Stimulated activated CD8-positive, alpha-beta memory T cell treated with anti-CD3 and anti-CD28 coated beads, Interleukin-7, amount 100 ng/mL, for 1 hour (primary cell): ENCODE measurements at regions not wholly inside any gene's neighbourhood (a gene's known extent, or its start where the extent isn't known, plus 50 kb on each side); places are given as distances from the start of the nearest gene placed in this dataset.
"Not testable (repeated sequence)": the region's sequence is repeated elsewhere in the genome, so short reads cannot be mapped to it uniquely, and the experiment has no call there.

ENCODE experiments used
- DNase-seq, 2 donors: peaks; one replicate each; pipeline ENCODE4 v3.0.0-alpha.2; 2020; ENCODE audit warnings: low read depth in 2 of 2

- no peak for DNase-seq
Measured at GRCh38 chr1:194818674-194819073, 1632.3 kb upstream of the B3GALT2 start.

GRCh38 chr1:194816859-194817258 lies 1630.4 kb upstream of the B3GALT2 start:
- DNase-seq = no peak

GRCh38 chr1:194813096-194813495 lies 1626.7 kb upstream of the B3GALT2 start:
- no peak for DNase-seq

- no peak for DNase-seq
Measured at GRCh38 chr1:194809665-194810064, 1623.3 kb upstream of the B3GALT2 start.

GRCh38 chr1:194809215-194809614 lies 1622.8 kb upstream of the B3GALT2 start:
- no peak for DNase-seq

- no peak for DNase-seq
Measured at GRCh38 chr1:194807530-194808220, 1621.3 kb upstream of the B3GALT2 start.

GRCh38 chr1:194802572-194802971 lies 1616.2 kb upstream of the B3GALT2 start:
- DNase-seq = no peak

GRCh38 chr1:194795917-194796593 lies 1609.6 kb upstream of the B3GALT2 start:
- DNase-seq = no peak

GRCh38 chr1:194787001-194787400 lies 1600.6 kb upstream of the B3GALT2 start:
- no peak for DNase-seq

- DNase-seq = no peak
Measured at GRCh38 chr1:194786027-194786426, 1599.6 kb upstream of the B3GALT2 start.

GRCh38 chr1:194776657-194777056 lies 1590.2 kb upstream of the B3GALT2 start:
- no peak for DNase-seq

GRCh38 chr1:194774535-194774934 lies 1588.1 kb upstream of the B3GALT2 start:
- no peak for DNase-seq

GRCh38 chr1:194755241-194755994 lies 1569.0 kb upstream of the B3GALT2 start:
- no peak for DNase-seq

GRCh38 chr1:194738843-194739242 lies 1552.4 kb upstream of the B3GALT2 start:
- not testable (repeated sequence) for DNase-seq

GRCh38 chr1:194734970-194735369 lies 1548.6 kb upstream of the B3GALT2 start:
- no peak for DNase-seq

GRCh38 chr1:194731025-194731424 lies 1544.6 kb upstream of the B3GALT2 start:
- no peak for DNase-seq

- no peak for DNase-seq
Measured at GRCh38 chr1:194730304-194730703, 1543.9 kb upstream of the B3GALT2 start.

GRCh38 chr1:194723067-194723466 lies 1536.7 kb upstream of the B3GALT2 start:
- no peak for DNase-seq

GRCh38 chr1:194717941-194718340 lies 1531.5 kb upstream of the B3GALT2 start:
- DNase-seq = no peak

GRCh38 chr1:194717334-194717733 lies 1530.9 kb upstream of the B3GALT2 start:
- no peak for DNase-seq

GRCh38 chr1:194710671-194711070 lies 1524.3 kb upstream of the B3GALT2 start:
- DNase-seq = no peak

- DNase-seq = no peak
Measured at GRCh38 chr1:194709439-194709838, 1523.0 kb upstream of the B3GALT2 start.

GRCh38 chr1:194707074-194707473 lies 1520.7 kb upstream of the B3GALT2 start:
- DNase-seq = no peak
